ENCODE measurements at regions not wholly inside any gene's neighbourhood (a gene's known extent, or its start where the extent isn't known, plus 50 kb on each side); places are given as distances from the start of the nearest gene placed in this dataset.
"Not testable (repeated sequence)": the region's sequence is repeated elsewhere in the genome, so short reads cannot be mapped to it uniquely, and the experiment has no call there.

GRCh38 chr4:112750749-112751148 lies 113.8 kb downstream of the LARP7 start:
- H3K27ac Mint-ChIP-seq; ATAC-seq; DNase-seq; H3K4me1 Mint-ChIP-seq; H3K27me3 Mint-ChIP-seq; H3K4me3 Mint-ChIP-seq; H3K9me3 Mint-ChIP-seq (ENCODE audit: low read depth); H3K36me3 Mint-ChIP-seq: not testable (repeated sequence)
- CTCF ChIA-PET = interaction anchor here (1.0 kb wide), 1 partner anchor 14 kb away, joined by 3 read pairs; no protein-coding TSS in a partner anchor

DNA sequence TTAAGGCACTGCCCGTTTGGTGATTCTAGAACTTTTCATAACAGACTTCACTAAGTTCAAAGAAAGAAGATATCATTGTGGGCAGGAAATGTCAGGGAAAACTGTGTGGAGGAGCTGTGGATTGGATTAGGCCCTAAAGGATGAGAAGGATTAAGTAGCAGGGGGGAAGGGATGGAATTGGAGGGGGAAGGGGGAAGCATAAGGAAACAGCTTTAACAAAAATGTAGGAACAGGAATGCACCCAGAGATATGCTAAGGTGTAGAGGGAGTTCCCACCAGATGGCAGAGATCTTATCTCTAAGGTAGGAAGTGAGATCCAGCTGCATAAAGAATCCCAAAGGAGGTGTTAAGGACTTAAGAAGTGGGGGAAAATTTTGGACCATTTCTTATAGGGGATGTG lies 114.5 kb downstream of the LARP7 start:
- H3K4me1 Mint-ChIP-seq = peaks cover 7% of the 10 kb centered on the region
- H3K9me3 Mint-ChIP-seq (ENCODE audit: low read depth) = no peaks in the 10 kb centered on the region
- H3K4me3 Mint-ChIP-seq = no peak overlapping the region
- CTCF ChIA-PET = interaction anchor here (0.9 to 1.0 kb wide), 2 partner anchors 14 to 15 kb away, joined by 3 read pairs; no protein-coding TSS in a partner anchor
- peaks cover 5% of the 10 kb centered on the region for H3K27me3 Mint-ChIP-seq
- H3K36me3 Mint-ChIP-seq = no peaks in the 10 kb centered on the region
- ATAC-seq (no peak), DNase-seq (no peak)
- H3K27ac Mint-ChIP-seq = no peak overlapping the region

- CTCF ChIA-PET = interaction anchor here (0.9 kb wide), 1 partner anchor 14 kb away, joined by 3 read pairs; no protein-coding TSS in a partner anchor
- ATAC-seq = no peak
- Mint-ChIP-seq H3K27ac (no peak overlapping the region), H3K36me3 (no peaks in the 10 kb centered on the region), H3K9me3 (ENCODE audit: low read depth) (no peaks in the 10 kb centered on the region), H3K4me1 (peaks cover 7% of the 10 kb centered on the region), H3K27me3 (peaks cover 5% of the 10 kb centered on the region), H3K4me3 (no peak overlapping the region)
- DNase-seq = no peak
Measured at GRCh38 chr4:112752061-112752460, 115.1 kb downstream of the LARP7 start.

GRCh38 chr4:112752510-112752909 lies 115.6 kb downstream of the LARP7 start:
- Mint-ChIP-seq H3K27ac (no peak overlapping the region), H3K4me1 (peaks cover 7% of the 10 kb centered on the region), H3K36me3 (no peaks in the 10 kb centered on the region), H3K9me3 (ENCODE audit: low read depth) (no peaks in the 10 kb centered on the region), H3K27me3 (peaks cover 5% of the 10 kb centered on the region), H3K4me3 (no peak overlapping the region)
- DNase-seq (no peak), ATAC-seq (no peak)
- CTCF ChIA-PET = no interaction called here

GRCh38 chr4:112753333-112753732 lies 116.4 kb downstream of the LARP7 start:
- no peak for DNase-seq
- ATAC-seq = no peak
- Mint-ChIP-seq H3K4me3 (no peak overlapping the region), H3K27ac (no peak overlapping the region), H3K4me1 (peaks cover 7% of the 10 kb centered on the region), H3K9me3 (ENCODE audit: low read depth) (no peaks in the 10 kb centered on the region), H3K27me3 (peaks cover 2% of the 10 kb centered on the region), H3K36me3 (no peaks in the 10 kb centered on the region)
- CTCF ChIA-PET = no interaction called here

DNA sequence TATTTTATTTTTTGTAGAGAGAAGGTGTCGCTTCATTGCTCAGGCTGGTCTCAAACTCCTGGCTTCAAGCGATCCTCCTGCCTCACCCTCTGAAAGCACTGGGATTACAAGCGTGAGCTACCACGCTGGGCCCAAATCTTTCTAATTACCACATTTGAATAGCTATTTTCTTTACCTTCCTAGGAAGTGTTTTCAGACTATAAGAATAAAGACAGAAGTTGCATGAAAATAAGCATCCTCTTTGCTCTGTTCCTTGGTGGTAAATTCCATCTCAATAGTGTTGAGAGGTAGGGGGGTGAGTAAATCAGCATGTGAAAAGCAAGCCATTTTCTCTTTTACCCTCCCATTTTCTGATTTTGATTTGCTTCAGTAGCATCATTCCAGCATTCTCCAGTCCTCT lies 122.4 kb downstream of the LARP7 start:
- CTCF ChIA-PET = interaction anchor here (1.0 to 1.6 kb wide), 2 partner anchors 11 to 53 kb away, joined by 3 to 4 read pairs; no protein-coding TSS in a partner anchor
- peaks cover 13% of the 10 kb centered on the region for H3K4me1 Mint-ChIP-seq
- no peak for DNase-seq
- no peaks in the 10 kb centered on the region for H3K9me3 Mint-ChIP-seq (ENCODE audit: low read depth)
- no peak overlapping the region for H3K4me3 Mint-ChIP-seq
- ATAC-seq = no peak
- no peaks in the 10 kb centered on the region for H3K36me3 Mint-ChIP-seq
- no peak overlapping the region for H3K27ac Mint-ChIP-seq
- H3K27me3 Mint-ChIP-seq = peaks cover 2% of the 10 kb centered on the region

GRCh38 chr4:112765317-112765974 lies 128.5 kb downstream of the LARP7 start:
- H3K27ac Mint-ChIP-seq = no peak overlapping the region
- H3K4me3 Mint-ChIP-seq = no peak overlapping the region
- CTCF ChIA-PET = interaction anchor here (0.6 to 6.3 kb wide), 34 partner anchors 9 to 665 kb away, joined by 3 to 57 read pairs (median 3); partner anchors contain the start of genes LARP7 and ZGRF1
- ATAC-seq (peak; percentile 65), DNase-seq (no peak)
- peaks cover 2% of the 10 kb centered on the region for H3K27me3 Mint-ChIP-seq
- H3K9me3 Mint-ChIP-seq (ENCODE audit: low read depth) = no peaks in the 10 kb centered on the region
- no peaks in the 10 kb centered on the region for H3K36me3 Mint-ChIP-seq
- peaks cover 8% of the 10 kb centered on the region for H3K4me1 Mint-ChIP-seq

- DNase-seq (no peak), ATAC-seq (no peak)
- Mint-ChIP-seq H3K27ac (no peak overlapping the region), H3K27me3 (peaks cover 2% of the 10 kb centered on the region), H3K4me1 (peaks cover 8% of the 10 kb centered on the region), H3K4me3 (no peak overlapping the region), H3K36me3 (no peaks in the 10 kb centered on the region), H3K9me3 (ENCODE audit: low read depth) (no peaks in the 10 kb centered on the region)
- CTCF ChIA-PET = interaction anchor here (0.7 to 6.3 kb wide), 10 partner anchors 11 to 213 kb away, joined by 3 to 57 read pairs (median 5); partner anchors contain the start of genes LARP7 and ZGRF1
Measured at GRCh38 chr4:112766422-112766821, 129.5 kb downstream of the LARP7 start.

DNA sequence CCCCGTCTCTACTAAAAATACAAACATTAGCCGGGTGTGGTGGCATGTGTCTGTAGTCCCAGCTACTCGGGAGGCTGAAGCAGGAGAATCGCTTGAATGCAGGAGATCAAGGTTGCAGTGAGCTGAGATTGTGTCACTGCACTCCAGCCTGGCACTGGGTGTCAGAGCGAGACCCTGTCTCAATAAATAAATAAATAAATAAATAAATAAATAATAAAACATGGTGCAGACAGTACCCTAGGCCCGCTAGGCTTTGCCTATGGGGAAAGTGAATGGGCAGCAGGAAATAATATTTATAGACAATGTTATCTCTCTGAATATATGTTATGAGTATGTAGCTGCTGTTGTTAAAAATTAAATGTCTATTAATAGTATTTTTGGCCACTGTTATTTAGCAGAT lies 130.4 kb downstream of the LARP7 start:
- no peaks in the 10 kb centered on the region for H3K36me3 Mint-ChIP-seq
- H3K27me3 Mint-ChIP-seq = peaks cover 2% of the 10 kb centered on the region
- H3K27ac Mint-ChIP-seq = no peak overlapping the region
- CTCF ChIA-PET = interaction anchor here (0.5 to 6.3 kb wide), 3 partner anchors 10 to 132 kb away, joined by 3 to 57 read pairs (median 3); partner anchors contain the start of genes LARP7 and ZGRF1
- DNase-seq (no peak), ATAC-seq (no peak)
- H3K9me3 Mint-ChIP-seq (ENCODE audit: low read depth) = no peaks in the 10 kb centered on the region
- H3K4me3 Mint-ChIP-seq = no peak overlapping the region
- peaks cover 5% of the 10 kb centered on the region for H3K4me1 Mint-ChIP-seq

GRCh38 chr4:112770114-112770513 lies 133.2 kb downstream of the LARP7 start:
- ATAC-seq = no peak
- no peak for DNase-seq
- no peak overlapping the region for H3K27ac Mint-ChIP-seq
- CTCF ChIA-PET = no interaction called here
- H3K36me3 Mint-ChIP-seq = no peaks in the 10 kb centered on the region
- H3K9me3 Mint-ChIP-seq (ENCODE audit: low read depth) = no peaks in the 10 kb centered on the region
- H3K4me3 Mint-ChIP-seq = no peak overlapping the region
- peaks cover 2% of the 10 kb centered on the region for H3K4me1 Mint-ChIP-seq
- peaks cover 2% of the 10 kb centered on the region for H3K27me3 Mint-ChIP-seq

- Mint-ChIP-seq H3K9me3 (ENCODE audit: low read depth) (no peaks in the 10 kb centered on the region), H3K4me1 (no peaks in the 10 kb centered on the region)
Measured at GRCh38 chr4:112775801-112776200, 138.9 kb downstream of the LARP7 start.

GRCh38 chr4:112776535-112776934 lies 139.6 kb downstream of the LARP7 start:
- ATAC-seq (no peak), DNase-seq (no peak)
- Mint-ChIP-seq H3K9me3 (ENCODE audit: low read depth) (no peaks in the 10 kb centered on the region), H3K4me3 (no peak overlapping the region), H3K4me1 (no peaks in the 10 kb centered on the region), H3K27ac (no peak overlapping the region), H3K27me3 (peaks cover 6% of the 10 kb centered on the region), H3K36me3 (no peaks in the 10 kb centered on the region)
- CTCF ChIA-PET = interaction anchor here (0.7 to 1.3 kb wide), 3 partner anchors 11 to 162 kb away, joined by 3 to 7 read pairs (median 3); no protein-coding TSS in a partner anchor

More at GRCh38 chr4:112775801-112776200, 138.9 kb downstream of the LARP7 start:
- no peaks in the 10 kb centered on the region for H3K36me3 Mint-ChIP-seq
- no peak for DNase-seq
- no peak overlapping the region for H3K4me3 Mint-ChIP-seq
- H3K27ac Mint-ChIP-seq = no peak overlapping the region
- CTCF ChIA-PET = interaction anchor here (1.2 to 1.9 kb wide), 2 partner anchors 11 to 13 kb away, joined by 5 to 7 read pairs; no protein-coding TSS in a partner anchor
- peaks cover 6% of the 10 kb centered on the region for H3K27me3 Mint-ChIP-seq
- no peak for ATAC-seq

DNA sequence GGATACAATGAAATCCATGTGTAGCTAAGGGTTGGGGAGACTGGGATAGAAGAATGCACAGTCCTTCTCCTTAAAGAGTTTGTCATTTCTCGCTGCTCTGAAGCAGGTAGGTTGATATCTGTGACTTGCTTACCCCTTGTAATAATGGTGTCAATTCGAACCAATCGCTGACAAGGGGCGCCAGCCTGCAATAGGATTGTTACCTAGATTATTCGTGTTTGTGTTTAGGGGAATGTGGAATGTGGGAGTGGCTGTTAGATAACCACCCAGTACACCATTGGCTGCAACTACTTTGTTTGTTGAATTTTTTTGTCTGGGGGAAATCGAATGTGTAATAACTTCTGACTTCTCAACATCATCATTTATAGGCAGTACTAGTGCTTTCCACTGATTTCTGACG lies 141.6 kb downstream of the LARP7 start:
- no peaks in the 10 kb centered on the region for H3K4me1 Mint-ChIP-seq
- DNase-seq (no peak), ATAC-seq (no peak)
- no peak overlapping the region for H3K4me3 Mint-ChIP-seq
- CTCF ChIA-PET = no interaction called here
- H3K36me3 Mint-ChIP-seq = no peaks in the 10 kb centered on the region
- peaks cover 5% of the 10 kb centered on the region for H3K27me3 Mint-ChIP-seq
- H3K9me3 Mint-ChIP-seq (ENCODE audit: low read depth) = no peaks in the 10 kb centered on the region
- H3K27ac Mint-ChIP-seq = no peak overlapping the region

DNA sequence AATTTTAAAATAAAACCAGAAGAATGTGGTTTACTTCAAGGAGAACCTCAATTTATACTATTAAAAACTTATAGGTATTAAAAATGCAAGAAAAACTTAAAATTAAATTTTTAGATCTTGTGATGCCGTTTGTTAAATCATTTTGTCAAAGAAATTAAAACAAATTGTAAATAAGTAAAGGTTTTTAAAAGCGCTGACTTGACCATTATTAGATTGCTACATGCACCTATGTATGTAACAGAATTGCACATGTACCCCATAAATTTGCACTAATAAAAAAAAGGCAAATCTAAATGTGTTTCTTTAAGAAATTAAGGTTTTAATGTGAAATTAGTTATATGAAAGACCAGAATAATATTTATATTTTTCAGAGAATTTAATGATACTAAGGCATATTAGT lies 156.1 kb downstream of the LARP7 start:
- CTCF ChIA-PET = no interaction called here
- DNase-seq (no peak), ATAC-seq (no peak)
- Mint-ChIP-seq H3K4me3 (no peak overlapping the region), H3K36me3 (no peaks in the 10 kb centered on the region), H3K9me3 (ENCODE audit: low read depth) (no peaks in the 10 kb centered on the region), H3K4me1 (no peaks in the 10 kb centered on the region), H3K27ac (no peak overlapping the region), H3K27me3 (peaks cover 26% of the 10 kb centered on the region)
